H9 (cell line): ENCODE measurements at regions not wholly inside any gene's neighbourhood (a gene's known extent, or its start where the extent isn't known, plus 50 kb on each side); places are given as distances from the start of the nearest gene placed in this dataset.

Experiments
- DNase-seq: peaks from one replicate; pipeline ENCODE4 v3.0.0-alpha.2; 2017
- H2AFZ ChIP-seq: one replicate; pipeline ENCODE4 v1.6.1; 2013; ENCODE audit warnings: mild to moderate bottlenecking, low read length, control low read depth, moderate library complexity
- H2AK5ac ChIP-seq: 2 replicates; pipeline ENCODE4 v1.6.1; 2013; ENCODE audit warnings: low read length, control low read depth, mixed read lengths; ENCODE audit not compliant: insufficient read length
- H2BK120ac ChIP-seq: one replicate; pipeline ENCODE4 v1.6.1; 2013; ENCODE audit warnings: low read depth, mild to moderate bottlenecking, low read length, control low read depth, inconsistent platforms; ENCODE audit not compliant: poor library complexity, severe bottlenecking
- H2BK12ac ChIP-seq: 2 replicates; pipeline ENCODE4 v1.6.1; 2013; ENCODE audit warnings: low read length, control low read depth, mixed read lengths, low read depth; ENCODE audit not compliant: insufficient read length
- H2BK15ac ChIP-seq: 2 replicates; pipeline ENCODE4 v1.6.1; 2013; ENCODE audit warnings: low read depth, low read length, control low read depth
- H2BK20ac ChIP-seq: one replicate; pipeline ENCODE4 v1.6.1; 2013; ENCODE audit warnings: low read depth, mild to moderate bottlenecking, low read length, control low read depth, inconsistent platforms; ENCODE audit not compliant: poor library complexity, severe bottlenecking
- H2BK5ac ChIP-seq: 2 replicates; pipeline ENCODE4 v1.6.1; 2013; ENCODE audit warnings: low read length, control low read depth, mixed read lengths; ENCODE audit not compliant: insufficient read length
- H3K14ac ChIP-seq: 2 replicates; pipeline ENCODE4 v1.6.1; 2013; ENCODE audit warnings: low read length, control low read depth; ENCODE audit not compliant: insufficient read depth
- H3K18ac ChIP-seq: 2 replicates; pipeline ENCODE4 v1.6.1; 2013; ENCODE audit warnings: low read depth, mild to moderate bottlenecking, mixed read lengths, low read length, control low read depth; ENCODE audit not compliant: insufficient read length
- H3K23ac ChIP-seq: 2 replicates; pipeline ENCODE4 v1.6.1; 2013; ENCODE audit warnings: low read length, control low read depth, mixed read lengths, low read depth; ENCODE audit not compliant: insufficient read length
- H3K23me2 ChIP-seq: 2 replicates; pipeline ENCODE4 v1.6.1; 2013; ENCODE audit warnings: low read depth, mild to moderate bottlenecking, mixed read lengths, low read length, control low read depth; ENCODE audit not compliant: insufficient read length, poor library complexity, severe bottlenecking
- H3K27ac ChIP-seq: 2 replicates; pipeline ENCODE4 v1.5.1; 2013; ENCODE audit warnings: low read length, control low read depth, mixed read lengths, low read depth; ENCODE audit not compliant: insufficient read length
- H3K27me3 ChIP-seq: 2 replicates; pipeline ENCODE4 v1.6.1; 2013; ENCODE audit warnings: low read length, control low read depth, inconsistent platforms; ENCODE audit not compliant: insufficient read depth
- H3K4ac ChIP-seq: 2 replicates; pipeline ENCODE4 v1.6.1; 2013; ENCODE audit warnings: low read depth, mild to moderate bottlenecking, control low read depth, inconsistent platforms, low read length, moderate library complexity
- H3K4me1 ChIP-seq: 2 replicates; pipeline ENCODE4 v1.6.1; 2013; ENCODE audit warnings: low read length, control low read depth, inconsistent platforms; ENCODE audit not compliant: insufficient read depth
- H3K4me2 ChIP-seq: 2 replicates; pipeline ENCODE4 v1.6.1; 2013; ENCODE audit warnings: low read length, control low read depth, mixed read lengths; ENCODE audit not compliant: insufficient read length, insufficient read depth
- H3K56ac ChIP-seq: 2 replicates; pipeline ENCODE4 v1.6.1; 2013; ENCODE audit warnings: low read depth, mild to moderate bottlenecking, mixed read lengths, low read length, control low read depth; ENCODE audit not compliant: insufficient read length
- H3K79me1 ChIP-seq: 2 replicates; pipeline ENCODE4 v1.6.1; 2013; ENCODE audit warnings: low read depth, mild to moderate bottlenecking, moderate library complexity, low read length, control low read depth, inconsistent platforms; ENCODE audit not compliant: insufficient read depth, poor library complexity, severe bottlenecking
- H3K79me2 ChIP-seq: 2 replicates; pipeline ENCODE4 v1.6.1; 2013; ENCODE audit warnings: low read length, control low read depth, inconsistent platforms; ENCODE audit not compliant: insufficient read depth
- H3K9ac ChIP-seq: 2 replicates; pipeline ENCODE4 v1.6.1; 2013; ENCODE audit warnings: low read length, control low read depth, mixed read lengths; ENCODE audit not compliant: insufficient read length; ENCODE audit errors: extremely low read depth
- H3K9me3 ChIP-seq: one replicate; pipeline ENCODE4 v1.6.1; 2013; ENCODE audit warnings: low read depth, low read length, inconsistent platforms; ENCODE audit not compliant: control insufficient read depth
- H3T11ph ChIP-seq: one replicate; pipeline ENCODE4 v1.6.1; 2013; ENCODE audit warnings: mild to moderate bottlenecking, low read length, control low read depth, inconsistent platforms
- H4K20me1 ChIP-seq: one replicate; pipeline ENCODE4 v1.6.1; 2013; ENCODE audit not compliant: control insufficient read depth, insufficient read length, insufficient read depth
- H4K5ac ChIP-seq: 2 replicates; pipeline ENCODE4 v1.6.1; 2013; ENCODE audit warnings: low read depth, mild to moderate bottlenecking, mixed read lengths, low read length, control low read depth; ENCODE audit not compliant: insufficient read length
- H4K8ac ChIP-seq: replicated peaks from 2 replicates; pipeline ENCODE4 v1.6.1; 2013; ENCODE audit warnings: low read length, control low read depth, mixed read lengths, low read depth; ENCODE audit not compliant: insufficient read length
- H4K91ac ChIP-seq: 2 replicates; pipeline ENCODE4 v1.6.1; 2013; ENCODE audit warnings: low read depth, mild to moderate bottlenecking, moderate library complexity, mixed read lengths, low read length, control low read depth; ENCODE audit not compliant: insufficient read length
- H3K27ac Mint-ChIP-seq, 3 experiments: 2 replicates in 2 of 3; 3 replicates in 1 of 3; pipeline ENCODE4 v1.8.0; 2020 to 2021; ENCODE audit warnings: mixed read lengths in 3 of 3, mild to moderate bottlenecking in 1 of 3, moderate library complexity in 1 of 3
- H3K27me3 Mint-ChIP-seq: 2 replicates; pipeline ENCODE4 v1.8.0; 2021; ENCODE audit warnings: low read depth, mild to moderate bottlenecking, moderate library complexity, mixed read lengths
- H3K36me3 Mint-ChIP-seq, 3 experiments: 2 replicates in 2 of 3; 3 replicates in 1 of 3; pipeline ENCODE4 v1.8.0; 2020 to 2021; ENCODE audit warnings: low read depth in 3 of 3, mixed read lengths in 3 of 3; ENCODE audit not compliant: insufficient read depth in 1 of 3
- H3K4me1 Mint-ChIP-seq, 2 experiments: 2 replicates each; pipeline ENCODE4 v1.8.0; 2020; ENCODE audit warnings: mixed read lengths in 2 of 2
- H3K4me3 Mint-ChIP-seq, 2 experiments: 2 replicates in 1 of 2; 3 replicates in 1 of 2; pipeline ENCODE4 v1.8.0; 2020 to 2021; ENCODE audit warnings: mild to moderate bottlenecking in 2 of 2, mixed read lengths in 2 of 2, moderate library complexity in 1 of 2
- H3K9me3 Mint-ChIP-seq, 2 experiments: 2 replicates in 1 of 2; 3 replicates in 1 of 2; pipeline ENCODE4 v1.8.0; 2020; ENCODE audit warnings: mild to moderate bottlenecking in 2 of 2, mixed read lengths in 2 of 2, moderate library complexity in 1 of 2
- WGBS: extraction: QIAGEN DNeasy Blood & Tissue Kit; methylation state at CpG from one replicate; pipeline ENCODE4 v1.1.7; 2013; ENCODE audit warnings: missing lambda C conversion rate, low lambda C conversion rate, mixed read lengths; ENCODE audit not compliant: insufficient read length; ENCODE audit errors: extremely low coverage; 5-methylcytosine and 5-hydroxymethylcytosine counted together
- TF ChIP-seq, protein P1 (sequence below): fragments of 200-600 bp; sonication (generic); conservative IDR thresholded peaks from 3 replicates; pipeline ENCODE4 v1.8.0; 2021; ENCODE audit warnings: antibody characterized with exemption, mild to moderate bottlenecking

GRCh38 chr7:113715262-113715661, 203.5 kb downstream of the PPP1R3A start:
- Histone ChIP-seq H3K9me3 (no peaks in the 10 kb centered on the region), H3K27me3 (no peaks in the 10 kb centered on the region), H3K79me2 (no peaks in the 10 kb centered on the region), H4K5ac (no peak overlapping the region), H3K9ac (no peak overlapping the region), H3K79me1 (no peaks in the 10 kb centered on the region), H3K56ac (no peak overlapping the region), H2BK20ac (no peak overlapping the region), H3K14ac (no peak overlapping the region), H3K4me2 (no peak overlapping the region), H3K4me1 (no peaks in the 10 kb centered on the region), H2BK12ac (no peak overlapping the region), H3K23me2 (no peaks in the 10 kb centered on the region), H4K91ac (no peak overlapping the region), H2BK5ac (no peak overlapping the region), H2BK120ac (no peak overlapping the region), H3K27ac (no peak overlapping the region), H3K18ac (no peak overlapping the region), H2AK5ac (no peak overlapping the region), H3T11ph (no peak overlapping the region), H2BK15ac (no peak overlapping the region), H3K4ac (no peak overlapping the region), H3K23ac (no peak overlapping the region), H4K20me1 (no peaks in the 10 kb centered on the region), H4K8ac (no peak overlapping the region), H2AFZ (no peak overlapping the region)
- Mint-ChIP-seq H3K27ac (no peak overlapping the region), H3K9me3 (no peaks in the 10 kb centered on the region; a peak in 2 of 5 replicates), H3K36me3 (no peaks in the 10 kb centered on the region), H3K4me3 (no peak overlapping the region), H3K27me3 (no peaks in the 10 kb centered on the region), H3K4me1 (no peaks in the 10 kb centered on the region)
- DNase-seq, result no peak
- TF ChIP-seq, protein P1, sequence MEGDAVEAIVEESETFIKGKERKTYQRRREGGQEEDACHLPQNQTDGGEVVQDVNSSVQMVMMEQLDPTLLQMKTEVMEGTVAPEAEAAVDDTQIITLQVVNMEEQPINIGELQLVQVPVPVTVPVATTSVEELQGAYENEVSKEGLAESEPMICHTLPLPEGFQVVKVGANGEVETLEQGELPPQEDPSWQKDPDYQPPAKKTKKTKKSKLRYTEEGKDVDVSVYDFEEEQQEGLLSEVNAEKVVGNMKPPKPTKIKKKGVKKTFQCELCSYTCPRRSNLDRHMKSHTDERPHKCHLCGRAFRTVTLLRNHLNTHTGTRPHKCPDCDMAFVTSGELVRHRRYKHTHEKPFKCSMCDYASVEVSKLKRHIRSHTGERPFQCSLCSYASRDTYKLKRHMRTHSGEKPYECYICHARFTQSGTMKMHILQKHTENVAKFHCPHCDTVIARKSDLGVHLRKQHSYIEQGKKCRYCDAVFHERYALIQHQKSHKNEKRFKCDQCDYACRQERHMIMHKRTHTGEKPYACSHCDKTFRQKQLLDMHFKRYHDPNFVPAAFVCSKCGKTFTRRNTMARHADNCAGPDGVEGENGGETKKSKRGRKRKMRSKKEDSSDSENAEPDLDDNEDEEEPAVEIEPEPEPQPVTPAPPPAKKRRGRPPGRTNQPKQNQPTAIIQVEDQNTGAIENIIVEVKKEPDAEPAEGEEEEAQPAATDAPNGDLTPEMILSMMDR, result no peak
- no CpG with 5 or more reads among the region's 1 CpG for WGBS
